ENCODE measurements at regions not wholly inside any gene's neighbourhood (a gene's known extent, or its start where the extent isn't known, plus 50 kb on each side); places are given as distances from the start of the nearest gene placed in this dataset.

DNA sequence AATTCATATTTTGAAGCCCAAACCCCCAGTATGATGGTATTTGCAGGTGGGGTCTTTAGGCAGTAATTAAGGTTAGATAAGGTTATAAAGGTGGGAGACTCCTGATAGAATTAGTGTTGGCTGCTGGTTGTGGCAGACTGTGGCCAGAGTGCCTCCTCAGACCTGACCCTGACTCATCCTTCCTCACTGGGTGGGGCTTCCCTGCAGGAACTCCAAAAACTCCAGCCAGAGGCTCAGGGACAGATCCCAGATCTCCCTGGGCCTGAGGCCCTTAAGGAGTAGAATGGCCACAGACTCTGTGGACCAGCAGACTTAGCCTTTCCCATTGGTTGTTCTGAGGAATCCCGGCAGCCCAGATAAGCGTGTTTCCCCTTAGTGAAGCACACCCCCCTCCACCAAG is 463.0 kb upstream of the CPEB2 start:
- TF ChIP-seq CTCF (IDR thresholded peaks at IDR 0.05 in 8 of 11, conservative IDR thresholded peaks at IDR 0.05 in 3 of 11) (no peak), POLR2AphosphoS5 (IDR thresholded peaks at IDR 0.05) (no peak)

All from spleen (tissue), 7 donors.